DMS53 treated with DMSO at 0.1 percent for 48 hours (cell line): ENCODE measurements at regions not wholly inside any gene's neighbourhood (a gene's known extent, or its start where the extent isn't known, plus 50 kb on each side); places are given as distances from the start of the nearest gene placed in this dataset.

ENCODE experiments used
- DNase-seq: peaks from one replicate; lab custom pipeline; 2025; ENCODE audit not compliant: unreplicated experiment; lab: John Stamatoyannopoulos, UW

GRCh38 chr6:102387326-102388033 lies 994.0 kb downstream of the GRIK2 start:
- DNase-seq = no peak

DNA sequence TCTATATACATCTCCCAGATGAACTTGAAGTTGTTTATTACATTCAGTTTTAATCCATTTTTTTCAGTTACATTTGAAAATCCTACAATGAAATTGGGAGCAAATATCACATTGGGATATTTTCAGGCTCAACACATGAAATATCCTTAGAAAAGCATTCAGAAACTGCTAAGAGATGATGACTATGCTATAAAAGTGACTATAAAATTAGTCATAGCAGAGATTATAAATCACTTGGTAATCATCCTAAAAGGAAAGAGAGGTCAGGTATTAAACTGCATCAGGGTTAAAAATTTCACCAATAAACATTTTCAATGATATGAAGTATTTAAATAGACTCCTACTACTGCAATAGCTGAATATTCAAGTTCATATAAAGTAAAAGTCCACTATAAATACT lies 987.7 kb downstream of the GRIK2 start:
- no peak for DNase-seq

DNA sequence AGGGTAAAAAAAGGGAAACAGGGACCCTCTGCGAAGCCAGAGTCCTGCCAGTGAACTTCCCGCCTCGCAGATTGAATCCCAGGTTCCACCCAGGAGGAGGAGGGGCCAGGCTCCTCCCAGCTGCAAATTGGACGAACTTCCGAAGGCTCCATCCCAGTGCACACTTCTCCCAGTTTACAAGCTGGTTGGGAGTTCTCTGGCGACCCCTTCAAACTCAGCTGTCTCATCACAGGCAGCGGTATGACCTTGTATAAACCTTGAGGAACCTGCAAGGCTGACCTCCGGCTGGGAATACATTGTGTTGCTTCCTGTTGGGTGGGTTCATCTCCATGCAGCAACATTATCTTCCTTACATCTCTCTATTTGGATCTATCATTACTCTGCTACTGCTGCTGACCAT lies 962.7 kb downstream of the GRIK2 start:
- DNase-seq = no peak

DNA sequence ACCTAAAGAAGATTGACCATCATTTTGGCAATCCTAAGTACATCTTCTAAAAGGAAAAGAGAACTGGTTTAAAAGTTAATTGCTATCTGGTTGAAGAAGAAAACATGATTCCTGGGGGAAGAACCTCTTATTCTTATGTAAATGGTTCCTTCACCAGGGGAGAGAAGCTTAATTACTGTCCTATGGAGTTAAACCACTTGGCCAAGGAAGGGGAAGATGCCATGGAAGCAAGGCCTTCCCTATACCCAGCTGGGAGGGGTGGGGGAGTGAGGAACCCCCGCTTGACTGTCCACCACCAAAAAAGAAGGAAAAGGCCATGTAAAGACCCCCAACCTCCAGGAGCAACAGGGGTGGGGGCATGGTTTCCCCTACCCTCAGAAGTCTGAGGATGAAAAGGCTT lies 962.1 kb downstream of the GRIK2 start:
- DNase-seq = no peak

- no peak for DNase-seq
Observed at GRCh38 chr6:102352552-102352951, 959.0 kb downstream of the GRIK2 start.

DNA sequence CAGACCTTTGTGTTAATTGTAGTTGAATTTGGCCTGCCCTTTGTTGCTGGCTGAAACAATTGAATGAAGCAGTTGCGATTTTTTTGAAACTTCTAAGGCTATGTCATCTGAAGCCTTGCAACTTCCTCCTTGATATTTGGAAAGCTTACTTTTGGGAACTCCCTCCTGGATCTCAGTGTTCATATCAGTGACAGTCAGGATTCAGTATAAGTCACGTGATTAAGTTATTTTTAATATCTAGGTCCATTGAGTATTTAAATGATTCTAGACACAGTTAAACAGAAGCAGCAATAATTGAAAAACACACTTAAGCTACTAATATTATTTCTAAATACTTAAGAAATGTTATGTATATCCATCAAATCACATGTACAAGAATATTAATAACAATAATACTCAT lies 951.3 kb downstream of the GRIK2 start:
- DNase-seq = no peak

- no peak for DNase-seq
Observed at GRCh38 chr6:102340311-102340710, 946.8 kb downstream of the GRIK2 start.

- no peak for DNase-seq
Observed at GRCh38 chr6:102333736-102334135, 940.2 kb downstream of the GRIK2 start.

- no peak for DNase-seq
Observed at GRCh38 chr6:102327697-102328225, 934.3 kb downstream of the GRIK2 start.

- DNase-seq = no peak
Observed at GRCh38 chr6:102313699-102314098, 920.2 kb downstream of the GRIK2 start.

DNA sequence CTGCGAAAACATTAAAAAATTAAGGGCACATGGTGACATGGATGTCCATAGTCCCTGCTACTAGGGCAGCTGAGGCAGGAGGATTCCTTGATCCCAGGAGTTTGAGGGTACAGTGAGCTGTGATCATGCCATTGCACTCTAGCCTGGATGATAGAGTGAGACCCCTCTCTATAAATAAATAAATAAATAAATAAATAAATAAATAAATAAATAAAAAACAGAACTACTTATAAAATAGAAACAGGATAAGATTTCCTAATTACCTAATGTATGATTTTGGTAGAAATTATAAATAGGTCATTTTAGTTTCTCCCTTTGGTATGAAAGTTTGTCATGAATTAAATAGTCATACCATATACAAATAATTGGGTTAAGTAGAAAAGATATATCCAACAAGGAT lies 916.2 kb downstream of the GRIK2 start:
- no peak for DNase-seq

DNA sequence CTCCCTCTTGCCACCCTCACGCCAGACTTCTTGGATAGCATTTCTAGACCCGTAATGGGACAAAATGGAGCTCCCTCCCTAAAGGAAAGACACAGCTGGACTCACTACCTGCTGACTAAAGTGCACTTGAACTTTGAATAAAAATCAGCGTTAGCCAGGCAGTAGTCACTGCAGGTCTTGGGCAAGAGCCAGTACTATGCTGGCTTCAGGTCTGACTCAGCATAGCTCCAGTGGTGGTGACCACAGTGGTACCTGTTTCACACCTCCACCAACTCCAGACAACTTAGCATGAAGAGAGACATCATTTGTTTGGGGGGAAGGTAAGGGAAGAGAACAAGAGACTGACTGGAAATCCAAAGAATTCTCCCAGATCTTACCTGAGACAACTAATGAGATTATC lies 906.8 kb downstream of the GRIK2 start:
- DNase-seq = no peak

- no peak for DNase-seq
Observed at GRCh38 chr6:102298051-102298450, 904.5 kb downstream of the GRIK2 start.
